ENCODE measurements at regions not wholly inside any gene's neighbourhood (a gene's known extent, or its start where the extent isn't known, plus 50 kb on each side); places are given as distances from the start of the nearest gene placed in this dataset.
"Not testable (repeated sequence)": the region's sequence is repeated elsewhere in the genome, so short reads cannot be mapped to it uniquely, and the experiment has no call there.

GRCh38 chr7:79767876-79768560 is 314.6 kb upstream of the MAGI2 start:
- not testable (repeated sequence) for H3K27ac ChIP-seq (replicated peaks; ENCODE audit: low read length); H3K9me3 ChIP-seq (replicated peaks in 1 of 2; ENCODE audit: control insufficient read depth in 2 of 2, insufficient read depth in 1 of 2, low read depth in 1 of 2, low read length in 2 of 2); H2BK5ac ChIP-seq (ENCODE audit: low read length); H3K4ac ChIP-seq (ENCODE audit: low read length); H3K36me3 ChIP-seq (replicated peaks in 1 of 2; ENCODE audit: control insufficient read depth in 2 of 2, insufficient read depth in 2 of 2, low read length in 2 of 2); H4K91ac ChIP-seq (ENCODE audit: low read depth, low read length, poor library complexity); H3K4me1 ChIP-seq (ENCODE audit: control insufficient read depth in 2 of 2, insufficient read depth in 1 of 2, low read depth in 1 of 2, low read length in 2 of 2); H3K27me3 ChIP-seq (ENCODE audit: control insufficient read depth in 3 of 3, insufficient read depth in 3 of 3, low read depth in 1 of 3, low read length in 3 of 3); H2BK15ac ChIP-seq (ENCODE audit: low read length); H3K14ac ChIP-seq (ENCODE audit: low read length); H3K79me1 ChIP-seq (ENCODE audit: low read depth, low read length); DNase-seq (ENCODE audit: low spot score); H2AFZ ChIP-seq (ENCODE audit: low read length); H2BK120ac ChIP-seq (ENCODE audit: low read depth, low read length); H3K18ac ChIP-seq (ENCODE audit: low read length); H3K9ac ChIP-seq (ENCODE audit: low read depth, low read length, poor library complexity); H2AK5ac ChIP-seq (ENCODE audit: low read depth, low read length); H3K23ac ChIP-seq (ENCODE audit: low read depth, low read length, poor library complexity); H3K4me3 ChIP-seq (ENCODE audit: low read length in 2 of 2); H3K4me2 ChIP-seq (ENCODE audit: insufficient read depth, low read length, poor library complexity, severe bottlenecking); H4K8ac ChIP-seq (ENCODE audit: low read depth, low read length)
- peak overlapping the region; percentile 84 for H2BK12ac ChIP-seq (ENCODE audit: low read length)
- WGBS, 2 donors (ENCODE audit: extremely low coverage in 2 of 2, insufficient read length in 2 of 2, insufficient replicate concordance in 1 of 2) = no CpG with 5 or more reads among the region's 46 CpGs

DNA sequence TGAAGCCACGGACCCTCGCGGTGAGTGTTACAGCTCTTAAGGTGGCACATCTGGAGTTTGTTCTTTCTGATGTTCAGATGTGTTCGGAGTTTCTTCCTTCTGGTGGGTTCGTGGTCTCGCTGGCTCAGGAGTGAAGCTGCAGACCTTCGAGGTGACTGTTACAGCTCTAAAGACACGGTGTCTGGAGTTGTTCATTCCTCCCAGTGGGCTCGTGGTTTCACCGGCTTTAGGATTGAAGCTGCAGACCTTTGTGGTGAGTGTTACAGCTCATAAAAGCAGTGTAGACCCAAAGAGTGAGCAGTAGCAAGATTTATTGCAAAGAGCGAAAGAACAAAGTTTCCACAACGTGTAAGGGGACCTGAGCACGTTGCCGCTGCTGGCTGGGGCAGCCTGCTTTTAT is 313.7 kb upstream of the MAGI2 start:
- not testable (repeated sequence) for H3K4me3 ChIP-seq (ENCODE audit: low read length in 2 of 2); H2AFZ ChIP-seq (ENCODE audit: low read length); H3K79me1 ChIP-seq (ENCODE audit: low read depth, low read length); H3K18ac ChIP-seq (ENCODE audit: low read length); H2BK12ac ChIP-seq (ENCODE audit: low read length); H3K36me3 ChIP-seq (replicated peaks in 1 of 2; ENCODE audit: control insufficient read depth in 2 of 2, insufficient read depth in 2 of 2, low read length in 2 of 2); H2BK120ac ChIP-seq (ENCODE audit: low read depth, low read length); H3K27me3 ChIP-seq (ENCODE audit: control insufficient read depth in 3 of 3, insufficient read depth in 3 of 3, low read depth in 1 of 3, low read length in 3 of 3); H3K4me2 ChIP-seq (ENCODE audit: insufficient read depth, low read length, poor library complexity, severe bottlenecking); DNase-seq (ENCODE audit: low spot score); H3K14ac ChIP-seq (ENCODE audit: low read length); H3K4me1 ChIP-seq (ENCODE audit: control insufficient read depth in 2 of 2, insufficient read depth in 1 of 2, low read depth in 1 of 2, low read length in 2 of 2); H4K8ac ChIP-seq (ENCODE audit: low read depth, low read length); H3K4ac ChIP-seq (ENCODE audit: low read length); H3K9ac ChIP-seq (ENCODE audit: low read depth, low read length, poor library complexity); H4K91ac ChIP-seq (ENCODE audit: low read depth, low read length, poor library complexity); H2BK5ac ChIP-seq (ENCODE audit: low read length); H2BK15ac ChIP-seq (ENCODE audit: low read length); H2AK5ac ChIP-seq (ENCODE audit: low read depth, low read length); H3K27ac ChIP-seq (replicated peaks; ENCODE audit: low read length); H3K9me3 ChIP-seq (replicated peaks in 1 of 2; ENCODE audit: control insufficient read depth in 2 of 2, insufficient read depth in 1 of 2, low read depth in 1 of 2, low read length in 2 of 2); H3K23ac ChIP-seq (ENCODE audit: low read depth, low read length, poor library complexity)
- no CpG with 5 or more reads among the region's 14 CpGs for WGBS, 2 donors (ENCODE audit: extremely low coverage in 2 of 2, insufficient read length in 2 of 2, insufficient replicate concordance in 1 of 2)

DNA sequence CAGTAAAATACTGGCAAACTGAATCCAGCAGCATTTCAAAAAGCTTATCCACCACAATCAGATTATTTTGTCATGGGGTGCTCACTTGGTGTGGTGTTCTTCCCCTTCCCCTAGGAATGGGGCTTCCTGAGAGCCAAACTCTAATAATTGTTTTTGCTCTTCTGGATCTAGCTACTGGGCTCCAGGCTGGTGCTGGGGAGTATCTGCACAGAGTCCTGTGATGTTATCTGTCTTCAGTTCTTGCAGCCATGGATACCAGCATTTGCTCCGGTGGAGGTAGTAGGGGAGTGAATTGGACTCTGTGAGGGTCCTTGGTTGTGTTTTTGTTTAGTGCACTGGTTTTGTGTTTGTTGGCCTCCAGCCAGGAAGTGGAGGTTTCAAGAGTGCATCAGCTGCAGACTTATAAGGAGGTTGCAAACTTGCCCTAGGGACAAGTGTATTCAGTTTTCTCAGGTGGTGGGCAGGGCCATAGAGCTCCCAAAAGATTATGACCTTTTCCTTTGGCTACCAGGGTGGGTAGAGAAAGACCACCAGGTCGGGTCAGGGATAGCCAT is 308.5 kb upstream of the MAGI2 start:
- no peak for DNase-seq (ENCODE audit: low spot score)
- no peaks in the 10 kb centered on the region for H3K36me3 ChIP-seq (replicated peaks in 1 of 2; ENCODE audit: control insufficient read depth in 2 of 2, insufficient read depth in 2 of 2, low read length in 2 of 2)

GRCh38 chr7:79750941-79751340 is 297.5 kb upstream of the MAGI2 start:
- H3K23ac ChIP-seq (ENCODE audit: low read depth, low read length, poor library complexity); H3K4me1 ChIP-seq (ENCODE audit: control insufficient read depth in 2 of 2, insufficient read depth in 1 of 2, low read depth in 1 of 2, low read length in 2 of 2); H3K4ac ChIP-seq (ENCODE audit: low read length); H3K18ac ChIP-seq (ENCODE audit: low read length); H3K14ac ChIP-seq (ENCODE audit: low read length); H3K4me2 ChIP-seq (ENCODE audit: insufficient read depth, low read length, poor library complexity, severe bottlenecking); H3K27me3 ChIP-seq (ENCODE audit: control insufficient read depth in 3 of 3, insufficient read depth in 3 of 3, low read depth in 1 of 3, low read length in 3 of 3); H2BK15ac ChIP-seq (ENCODE audit: low read length); H3K79me1 ChIP-seq (ENCODE audit: low read depth, low read length); H2AFZ ChIP-seq (ENCODE audit: low read length); H2AK5ac ChIP-seq (ENCODE audit: low read depth, low read length); H2BK5ac ChIP-seq (ENCODE audit: low read length); H3K36me3 ChIP-seq (replicated peaks in 1 of 2; ENCODE audit: control insufficient read depth in 2 of 2, insufficient read depth in 2 of 2, low read length in 2 of 2); H3K4me3 ChIP-seq (ENCODE audit: low read length in 2 of 2); H4K8ac ChIP-seq (ENCODE audit: low read depth, low read length); DNase-seq (ENCODE audit: low spot score); H2BK12ac ChIP-seq (ENCODE audit: low read length); H3K9ac ChIP-seq (ENCODE audit: low read depth, low read length, poor library complexity); H4K91ac ChIP-seq (ENCODE audit: low read depth, low read length, poor library complexity); H3K27ac ChIP-seq (replicated peaks; ENCODE audit: low read length); H3K9me3 ChIP-seq (replicated peaks in 1 of 2; ENCODE audit: control insufficient read depth in 2 of 2, insufficient read depth in 1 of 2, low read depth in 1 of 2, low read length in 2 of 2); H2BK120ac ChIP-seq (ENCODE audit: low read depth, low read length): not testable (repeated sequence)
- WGBS, 2 donors (ENCODE audit: extremely low coverage in 2 of 2, insufficient read length in 2 of 2, insufficient replicate concordance in 1 of 2) = no CpG with 5 or more reads among the region's 8 CpGs

More for the DNA sequence above, 308.5 kb upstream of the MAGI2 start:
- H2BK120ac ChIP-seq (ENCODE audit: low read depth, low read length) = no peak overlapping the region
- H3K14ac ChIP-seq (ENCODE audit: low read length) = no peak overlapping the region
- no peak overlapping the region for H4K91ac ChIP-seq (ENCODE audit: low read depth, low read length, poor library complexity)
- no peak overlapping the region for H2AK5ac ChIP-seq (ENCODE audit: low read depth, low read length)
- H2BK12ac ChIP-seq (ENCODE audit: low read length) = no peak overlapping the region
- no peak overlapping the region for H3K27ac ChIP-seq (replicated peaks; ENCODE audit: low read length)
- H2BK15ac ChIP-seq (ENCODE audit: low read length) = no peak overlapping the region
- no peak overlapping the region for H2AFZ ChIP-seq (ENCODE audit: low read length)
- no peak overlapping the region for H2BK5ac ChIP-seq (ENCODE audit: low read length)
- H3K23ac ChIP-seq (ENCODE audit: low read depth, low read length, poor library complexity) = no peak overlapping the region
- H3K18ac ChIP-seq (ENCODE audit: low read length) = no peak overlapping the region
- H3K9ac ChIP-seq (ENCODE audit: low read depth, low read length, poor library complexity) = no peak overlapping the region
- no peaks in the 10 kb centered on the region for H3K79me1 ChIP-seq (ENCODE audit: low read depth, low read length)
- no peaks in the 10 kb centered on the region for H3K4me1 ChIP-seq (ENCODE audit: control insufficient read depth in 2 of 2, insufficient read depth in 1 of 2, low read depth in 1 of 2, low read length in 2 of 2)
- H3K4ac ChIP-seq (ENCODE audit: low read length) = no peak overlapping the region
- H4K8ac ChIP-seq (ENCODE audit: low read depth, low read length) = no peak overlapping the region
- H3K27me3 ChIP-seq (ENCODE audit: control insufficient read depth in 3 of 3, insufficient read depth in 3 of 3, low read depth in 1 of 3, low read length in 3 of 3) = no peaks in the 10 kb centered on the region
- H3K9me3 ChIP-seq (replicated peaks in 1 of 2; ENCODE audit: control insufficient read depth in 2 of 2, insufficient read depth in 1 of 2, low read depth in 1 of 2, low read length in 2 of 2) = no peaks in the 10 kb centered on the region
- H3K4me2 ChIP-seq (ENCODE audit: insufficient read depth, low read length, poor library complexity, severe bottlenecking) = peak overlapping the region; percentile 11
- WGBS, 2 donors (ENCODE audit: extremely low coverage in 2 of 2, insufficient read length in 2 of 2, insufficient replicate concordance in 1 of 2) = no CpG with 5 or more reads among the region's 2 CpGs
- no peak overlapping the region for H3K4me3 ChIP-seq (ENCODE audit: low read length in 2 of 2)
